NCI-H2081 treated with DMSO at 0.1 percent for 48 hours (cell line): ENCODE measurements at regions not wholly inside any gene's neighbourhood (a gene's known extent, or its start where the extent isn't known, plus 50 kb on each side); places are given as distances from the start of the nearest gene placed in this dataset.

ENCODE experiments used
- DNase-seq: peaks from one replicate; lab custom pipeline; 2025; lab: John Stamatoyannopoulos, UW

DNA sequence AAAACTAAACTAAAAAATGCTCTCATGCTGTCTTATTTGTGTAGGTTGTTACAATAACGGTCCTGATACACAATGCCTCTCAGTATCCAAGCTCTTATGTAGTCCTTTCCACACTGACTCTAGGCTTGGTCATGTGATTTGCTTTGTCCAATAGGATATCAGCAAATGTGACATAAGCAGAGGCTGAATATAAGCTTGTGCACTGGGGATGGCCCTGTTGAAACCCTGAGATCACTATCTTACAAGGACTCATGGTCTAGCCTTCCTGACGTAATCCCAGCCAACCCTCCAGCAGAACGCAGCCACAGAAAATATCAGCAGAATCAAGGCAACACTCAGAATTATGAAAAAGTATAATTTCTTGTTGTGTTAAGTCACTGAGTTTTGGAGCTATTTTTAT is 145.1 kb upstream of the CCN2 start:
- DNase-seq: no peak

DNA sequence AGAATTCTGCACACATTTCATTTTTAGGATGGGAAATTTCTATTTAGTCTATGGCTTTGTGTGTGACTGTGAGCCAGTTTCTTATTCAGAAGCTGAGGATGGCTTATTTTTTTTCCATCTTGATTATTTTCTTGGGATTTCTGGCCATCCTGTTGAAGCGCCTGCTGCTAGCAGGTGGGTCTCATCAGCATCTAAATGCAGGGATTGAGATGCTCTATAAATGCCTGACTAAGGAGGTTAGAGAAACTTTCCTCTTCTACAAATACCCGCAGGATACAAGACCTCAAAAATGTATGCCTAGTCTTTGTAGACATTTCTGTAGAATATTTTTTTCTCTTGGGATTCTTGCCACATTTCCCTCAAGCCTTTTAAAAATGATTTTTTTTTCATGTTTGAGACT is 138.0 kb upstream of the CCN2 start:
- DNase-seq: no peak

- DNase-seq: no peak
Measured at GRCh38 chr6:132088150-132088549, 137.0 kb upstream of the CCN2 start.

DNA sequence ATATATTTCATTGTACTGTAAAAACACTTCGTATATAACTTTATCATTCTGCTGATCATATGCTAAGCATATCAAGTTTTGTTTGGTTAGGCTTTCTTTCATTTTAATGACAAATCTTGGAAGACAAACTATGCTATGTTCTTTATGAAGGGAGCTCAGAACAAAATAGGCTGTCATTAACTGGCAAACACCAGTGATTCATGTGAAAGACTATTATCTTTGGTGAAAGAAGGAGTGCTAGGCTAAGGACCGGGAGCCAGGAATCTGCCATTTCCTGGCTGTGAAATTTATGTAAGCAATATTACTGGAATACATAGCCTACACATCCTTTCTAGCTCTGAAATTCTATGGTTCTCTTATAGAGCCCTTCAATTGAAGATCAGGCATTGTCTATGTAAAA is 136.2 kb upstream of the CCN2 start:
- peak; percentile 11 for DNase-seq

- DNase-seq: no peak
Measured at GRCh38 chr6:132085731-132086130, 134.6 kb upstream of the CCN2 start.

GRCh38 chr6:132084811-132085509 is 133.8 kb upstream of the CCN2 start:
- no peak for DNase-seq

- no peak for DNase-seq
Measured at GRCh38 chr6:132082421-132082820, 131.2 kb upstream of the CCN2 start.

- no peak for DNase-seq
Measured at GRCh38 chr6:132081338-132081737, 130.2 kb upstream of the CCN2 start.

DNA sequence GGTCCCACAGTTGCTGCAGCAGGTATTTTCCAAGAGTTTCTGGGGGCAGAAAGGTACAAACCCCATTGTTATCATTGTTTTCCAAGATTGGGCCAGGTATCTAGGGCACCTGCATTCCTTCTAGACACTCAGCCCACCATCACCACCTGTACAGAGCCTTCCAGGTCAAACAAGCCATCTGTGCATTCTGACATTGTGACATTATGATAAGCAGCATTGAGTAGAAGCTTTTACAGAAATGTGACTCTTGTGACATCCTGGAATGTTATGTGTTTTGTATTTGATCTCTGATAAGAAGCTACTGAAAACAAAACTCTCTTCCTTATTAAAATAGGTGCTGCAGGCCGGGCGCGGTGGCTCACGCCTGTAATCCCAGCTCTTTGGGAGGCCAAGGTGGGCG is 128.1 kb upstream of the CCN2 start:
- DNase-seq: no peak

DNA sequence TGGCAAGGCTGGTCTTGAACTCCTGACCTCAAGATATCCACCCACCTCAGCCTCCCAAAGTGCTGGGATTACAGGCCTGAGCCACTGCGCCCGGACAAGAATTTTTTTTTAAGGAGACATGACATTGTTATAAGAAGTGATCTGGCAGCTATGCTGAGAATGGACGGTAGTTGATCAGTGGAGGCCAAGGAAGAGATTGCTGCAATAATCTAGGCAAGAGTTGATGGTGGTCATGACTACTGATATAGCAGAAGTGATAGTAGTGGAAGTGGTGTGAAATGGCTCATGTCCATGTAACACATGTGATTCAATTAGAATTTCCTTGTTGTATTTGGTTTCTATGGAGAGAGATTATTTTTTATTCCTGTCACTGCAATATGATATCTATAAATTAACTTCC is 125.3 kb upstream of the CCN2 start:
- DNase-seq: no peak

GRCh38 chr6:132072831-132073230 is 121.7 kb upstream of the CCN2 start:
- DNase-seq: no peak

DNA sequence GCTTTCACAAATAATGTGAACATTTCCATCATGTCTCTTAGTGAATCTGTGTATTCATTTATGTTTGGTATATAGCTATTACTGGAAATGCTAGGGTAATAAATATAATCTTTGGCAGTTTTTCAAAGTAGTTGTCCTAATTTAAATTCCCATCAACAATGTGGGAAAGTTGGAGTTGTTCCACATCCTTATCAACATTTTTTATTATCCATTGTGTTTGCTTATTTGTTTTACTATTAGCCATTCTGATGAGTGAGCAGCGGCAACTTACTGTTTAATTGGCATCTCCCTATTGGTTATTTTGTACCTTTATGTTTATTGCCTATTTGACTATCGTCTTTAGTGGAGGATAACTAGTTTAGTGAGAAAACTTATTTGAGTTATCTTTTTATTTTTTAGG is 121.1 kb upstream of the CCN2 start:
- DNase-seq: no peak

DNA sequence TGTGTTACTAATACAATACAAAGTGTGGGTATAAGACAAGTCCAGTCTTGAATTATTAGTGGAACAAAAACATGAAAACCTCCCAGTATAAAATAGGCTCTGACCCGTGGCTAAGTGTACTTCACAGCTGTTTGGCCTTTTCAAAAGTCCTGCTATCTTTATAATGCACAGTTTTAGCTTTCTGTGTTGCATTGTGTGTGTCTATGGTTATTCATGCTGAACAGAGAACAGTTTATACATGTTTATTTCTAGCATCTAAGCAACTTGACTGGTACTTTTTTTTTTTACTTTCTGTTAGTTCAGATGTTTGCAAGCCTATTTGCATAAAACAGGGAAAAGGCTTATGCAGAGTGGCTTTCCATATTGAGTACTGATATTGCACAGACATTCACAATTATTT is 119.2 kb upstream of the CCN2 start:
- DNase-seq: no peak

- DNase-seq: no peak
Measured at GRCh38 chr6:132068766-132069165, 117.6 kb upstream of the CCN2 start.

DNA sequence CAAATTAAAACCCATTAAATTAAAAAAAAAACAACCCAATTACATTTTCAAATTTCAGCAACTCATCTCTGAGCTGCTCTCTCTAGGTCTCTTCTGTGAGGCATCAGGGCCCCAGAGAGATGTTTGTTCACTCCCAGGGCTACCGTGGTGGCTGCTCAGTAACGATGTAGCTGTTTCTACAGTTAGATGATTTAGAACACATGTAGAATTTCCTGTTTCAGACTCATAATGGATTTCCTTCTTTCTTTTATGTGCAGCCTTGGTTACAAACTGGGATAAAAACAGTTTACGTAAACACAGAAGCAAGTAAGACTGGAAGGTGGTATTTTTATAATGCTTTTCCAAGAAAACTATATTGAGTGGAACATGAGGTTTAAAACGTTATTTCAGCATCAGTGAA is 116.1 kb upstream of the CCN2 start:
- DNase-seq: no peak

GRCh38 chr6:132065556-132065955 is 114.4 kb upstream of the CCN2 start:
- DNase-seq: no peak

DNA sequence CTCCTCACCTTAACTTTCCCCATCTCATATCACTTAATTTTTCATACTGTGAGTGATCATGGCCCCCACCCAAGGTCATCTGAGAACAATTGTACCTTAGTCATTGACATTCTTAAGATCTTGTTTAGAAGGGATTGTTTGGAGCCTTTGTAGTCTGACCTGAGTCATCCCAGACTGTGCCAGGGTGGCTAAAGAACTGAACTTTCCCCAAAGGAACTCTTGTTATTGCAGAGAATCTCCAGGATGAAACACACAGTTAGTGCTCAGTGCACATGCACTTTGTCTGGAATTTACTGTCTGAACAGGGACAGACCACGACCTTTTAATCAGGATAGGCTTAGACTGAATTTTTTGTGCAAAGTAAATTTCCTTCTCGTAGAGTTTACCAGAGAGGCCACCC is 112.6 kb upstream of the CCN2 start:
- DNase-seq: no peak

GRCh38 chr6:132063204-132063603 is 112.0 kb upstream of the CCN2 start:
- DNase-seq: no peak

- DNase-seq: no peak
Measured at GRCh38 chr6:132062626-132063025, 111.5 kb upstream of the CCN2 start.

- no peak for DNase-seq
Measured at GRCh38 chr6:132061381-132061780, 110.2 kb upstream of the CCN2 start.

- no peak for DNase-seq
Measured at GRCh38 chr6:132060591-132060990, 109.4 kb upstream of the CCN2 start.

DNA sequence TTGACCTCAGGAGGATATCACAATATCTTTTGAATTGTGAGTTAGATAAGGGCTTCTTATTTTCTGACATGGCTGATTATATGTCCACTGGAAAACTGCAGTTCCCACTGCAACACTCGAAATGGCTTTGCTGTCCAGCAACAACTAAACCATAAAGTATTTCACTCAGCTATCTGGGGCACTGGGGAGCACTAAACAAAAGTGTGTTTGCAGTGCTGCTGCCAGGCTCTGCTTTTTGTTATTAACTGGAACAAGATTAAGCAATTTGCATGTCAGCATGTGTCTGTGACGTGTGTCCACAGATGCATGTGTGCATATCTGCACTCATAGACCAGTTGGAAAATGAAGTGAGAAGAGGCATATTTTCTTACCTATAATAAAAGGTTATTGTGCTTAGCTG is 107.8 kb upstream of the CCN2 start:
- DNase-seq: no peak

- no peak for DNase-seq
Measured at GRCh38 chr6:132054525-132054924, 103.4 kb upstream of the CCN2 start.

GRCh38 chr6:132053511-132053910 is 102.3 kb upstream of the CCN2 start:
- DNase-seq: no peak

GRCh38 chr6:132052096-132052495 is 100.9 kb upstream of the CCN2 start:
- DNase-seq: no peak
